Ascending aorta (tissue), 2 donors: ENCODE measurements at regions not wholly inside any gene's neighbourhood (a gene's known extent, or its start where the extent isn't known, plus 50 kb on each side); places are given as distances from the start of the nearest gene placed in this dataset.

Source experiments
- DNase-seq, 2 donors: peaks; one replicate each; pipeline ENCODE4 v3.0.0-alpha.2; 2019; ENCODE audit warnings: low spot score in 2 of 2
- H3K27ac ChIP-seq, 2 donors: fragments of 200-600 bp; sonication (generic); one replicate each; pipeline ENCODE4 v1.5.1; 2016 to 2017; ENCODE audit warnings: mild to moderate bottlenecking in 1 of 2
- H3K27me3 ChIP-seq: fragments of 200-600 bp; sonication (generic); one replicate; pipeline ENCODE4 v1.5.1; 2017
- H3K36me3 ChIP-seq, 2 donors: fragments of 200-600 bp; sonication (generic); one replicate each; pipeline ENCODE4 v1.5.1; 2016
- H3K4me1 ChIP-seq, 2 donors: fragments of 200-600 bp; sonication (generic); one replicate each; pipeline ENCODE4 v1.5.1; 2016 to 2017; ENCODE audit warnings: mild to moderate bottlenecking in 1 of 2
- H3K4me3 ChIP-seq, 2 donors: fragments of 200-600 bp; sonication (generic); one replicate each; pipeline ENCODE4 v1.5.1; 2016 to 2017; ENCODE audit warnings: mild to moderate bottlenecking in 1 of 2
- H3K9me3 ChIP-seq, 2 donors: fragments of 200-600 bp; sonication (generic); one replicate each; pipeline ENCODE4 v1.5.1; 2016
- intact Hi-C: fragments of 100-400 bp; cut with DNase I; formaldehyde crosslinking; loops from one replicate; pipeline ENCODE4 v1.15.1; 2023
- TF ChIP-seq, protein P1 (sequence below), 3 experiments: fragments of 200-600 bp in 2 of 3; fragments of 450-650 bp in 1 of 3; sonication (generic) in 2 of 3; IDR thresholded peaks; one replicate each; pipeline ENCODE4 v1.5.1; 2016 to 2019; ENCODE audit warnings: antibody characterized with exemption in 3 of 3, mild to moderate bottlenecking in 1 of 3, moderate library complexity in 1 of 3

DNA sequence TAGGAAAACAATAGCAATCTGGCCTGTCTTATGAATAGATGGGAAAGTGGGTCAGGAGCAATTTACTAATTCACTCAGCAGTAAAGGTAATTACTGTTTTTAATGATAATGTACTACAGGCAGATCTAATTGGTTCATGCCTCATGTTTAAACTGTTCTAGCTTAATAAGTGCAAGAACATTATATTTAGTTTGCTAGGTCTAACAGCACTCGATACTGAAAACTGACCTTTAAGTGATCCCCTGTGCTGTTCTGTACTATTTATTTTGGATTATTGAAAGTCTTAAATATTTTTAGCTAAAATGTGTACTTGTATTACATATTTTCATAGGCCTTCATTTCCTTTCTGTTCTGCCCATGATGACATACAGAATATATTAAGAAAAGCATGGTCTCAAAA, 998.0 kb upstream of the GJE1 start:
- Histone ChIP-seq H3K36me3 (no peaks in the 10 kb centered on the region), H3K27me3 (no peaks in the 10 kb centered on the region), H3K27ac (peak overlapping the region; percentile 40 to 61), H3K4me1 (peaks cover 2 to 33% of the 10 kb centered on the region in 2 donors), H3K9me3 (no peaks in the 10 kb centered on the region), H3K4me3 (no peak overlapping the region)
- TF ChIP-seq, protein P1, sequence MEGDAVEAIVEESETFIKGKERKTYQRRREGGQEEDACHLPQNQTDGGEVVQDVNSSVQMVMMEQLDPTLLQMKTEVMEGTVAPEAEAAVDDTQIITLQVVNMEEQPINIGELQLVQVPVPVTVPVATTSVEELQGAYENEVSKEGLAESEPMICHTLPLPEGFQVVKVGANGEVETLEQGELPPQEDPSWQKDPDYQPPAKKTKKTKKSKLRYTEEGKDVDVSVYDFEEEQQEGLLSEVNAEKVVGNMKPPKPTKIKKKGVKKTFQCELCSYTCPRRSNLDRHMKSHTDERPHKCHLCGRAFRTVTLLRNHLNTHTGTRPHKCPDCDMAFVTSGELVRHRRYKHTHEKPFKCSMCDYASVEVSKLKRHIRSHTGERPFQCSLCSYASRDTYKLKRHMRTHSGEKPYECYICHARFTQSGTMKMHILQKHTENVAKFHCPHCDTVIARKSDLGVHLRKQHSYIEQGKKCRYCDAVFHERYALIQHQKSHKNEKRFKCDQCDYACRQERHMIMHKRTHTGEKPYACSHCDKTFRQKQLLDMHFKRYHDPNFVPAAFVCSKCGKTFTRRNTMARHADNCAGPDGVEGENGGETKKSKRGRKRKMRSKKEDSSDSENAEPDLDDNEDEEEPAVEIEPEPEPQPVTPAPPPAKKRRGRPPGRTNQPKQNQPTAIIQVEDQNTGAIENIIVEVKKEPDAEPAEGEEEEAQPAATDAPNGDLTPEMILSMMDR (IDR thresholded peaks at IDR 0.05) = no peak
- intact Hi-C loops = no loop called here
- no peak for DNase-seq

DNA sequence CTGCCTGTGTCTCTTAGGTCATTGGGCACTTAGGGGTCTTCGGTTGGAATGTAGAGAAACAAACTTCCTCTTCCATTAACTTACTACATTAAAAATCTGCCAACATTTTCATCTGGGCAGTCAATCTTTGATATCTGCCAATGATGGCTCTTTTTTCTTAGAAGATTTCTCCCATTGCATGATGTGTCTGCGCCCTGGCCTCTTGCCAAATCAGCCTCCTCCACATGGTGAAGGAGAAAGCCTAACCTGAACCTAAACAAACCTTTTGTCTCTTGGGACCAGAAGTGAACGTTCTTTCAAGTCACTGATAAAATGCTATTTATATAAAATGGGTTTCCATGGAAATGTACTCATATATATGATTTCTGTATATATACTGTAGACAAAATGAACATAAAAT, 998.9 kb upstream of the GJE1 start:
- Histone ChIP-seq H3K9me3 (no peaks in the 10 kb centered on the region), H3K4me1 (peaks cover 2 to 33% of the 10 kb centered on the region in 2 donors), H3K4me3 (no peak overlapping the region), H3K27ac (peak overlapping the region in 1 of 2 donors; percentile 61), H3K27me3 (no peaks in the 10 kb centered on the region), H3K36me3 (no peaks in the 10 kb centered on the region)
- intact Hi-C loops = no loop called here
- no peak for DNase-seq
- TF ChIP-seq, protein P1 (IDR thresholded peaks at IDR 0.05) = no peak

DNA sequence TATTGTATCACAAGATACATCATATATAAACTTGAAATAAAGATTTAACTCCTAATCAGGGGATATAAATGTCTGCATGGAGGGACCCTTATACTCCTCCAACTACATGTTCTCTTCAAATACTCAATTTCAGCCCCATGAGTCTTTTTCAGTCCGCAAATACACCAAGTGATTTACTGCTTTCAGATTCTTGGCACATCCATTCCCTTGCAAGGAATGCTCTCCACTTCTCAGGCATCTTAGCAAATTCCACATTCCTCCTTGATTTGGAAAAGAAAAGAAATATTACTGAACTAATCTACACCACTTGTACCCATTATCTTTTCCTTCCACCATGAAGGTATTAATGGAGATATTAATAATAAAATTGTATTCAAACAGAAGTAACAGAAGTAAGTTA, 999.4 kb upstream of the GJE1 start:
- H3K27me3 ChIP-seq = no peaks in the 10 kb centered on the region
- no peak for DNase-seq
- no peaks in the 10 kb centered on the region for H3K36me3 ChIP-seq
- H3K4me1 ChIP-seq = peaks cover 2 to 33% of the 10 kb centered on the region in 2 donors
- peak overlapping the region; percentile 41 to 61 for H3K27ac ChIP-seq
- no peak overlapping the region for H3K4me3 ChIP-seq
- intact Hi-C loops = no loop called here
- H3K9me3 ChIP-seq = no peaks in the 10 kb centered on the region
- TF ChIP-seq, protein P1 (IDR thresholded peaks at IDR 0.05) = no peak

DNA sequence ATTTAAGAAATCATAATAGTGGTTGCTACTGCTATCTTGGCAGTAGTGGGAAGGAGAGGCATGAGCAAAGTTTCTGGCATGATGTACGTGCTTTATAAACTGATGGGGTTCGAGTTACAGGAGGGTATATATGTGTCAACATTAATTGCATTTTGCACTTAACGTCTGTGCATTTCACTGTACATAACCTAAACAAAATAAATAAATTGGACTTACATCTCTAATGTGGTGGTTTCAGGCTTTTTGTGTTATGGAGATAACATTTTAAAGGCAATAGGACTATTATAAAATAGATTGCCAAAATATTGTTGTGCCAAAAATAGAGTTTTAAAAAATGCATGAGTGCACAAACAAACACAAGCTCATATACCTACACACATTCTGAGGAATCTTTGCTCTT, 1001.1 kb upstream of the GJE1 start:
- TF ChIP-seq, protein P1 (IDR thresholded peaks at IDR 0.05) = no peak
- intact Hi-C loops = no loop called here
- H3K27ac ChIP-seq = no peak overlapping the region

DNA sequence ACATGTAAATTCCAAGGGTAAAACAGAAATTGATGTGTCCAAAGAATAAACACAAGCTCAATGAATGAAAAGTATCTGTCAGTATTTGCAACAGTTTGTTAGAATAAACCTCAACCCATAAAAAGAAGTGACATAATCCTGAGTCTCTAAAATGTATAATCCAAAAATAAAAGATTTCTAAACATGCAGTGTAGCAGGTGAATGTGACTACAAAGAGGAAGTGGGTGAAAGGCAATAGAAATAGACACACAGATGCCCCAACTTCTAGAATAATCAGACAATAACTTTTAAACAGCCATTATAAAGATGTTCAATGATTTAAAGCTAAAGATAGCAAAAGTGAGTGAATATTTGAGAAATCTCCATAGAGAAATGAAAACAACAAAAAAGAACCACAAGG, 1009.2 kb upstream of the GJE1 start:
- intact Hi-C loops = no loop called here
- no peak for DNase-seq
- no peaks in the 10 kb centered on the region for H3K36me3 ChIP-seq
- H3K4me1 ChIP-seq = peaks cover 0 to 2% of the 10 kb centered on the region in 2 donors
- no peaks in the 10 kb centered on the region for H3K27me3 ChIP-seq
- no peak overlapping the region for H3K4me3 ChIP-seq
- H3K9me3 ChIP-seq = no peaks in the 10 kb centered on the region
- no peak overlapping the region for H3K27ac ChIP-seq
- TF ChIP-seq, protein P1 (IDR thresholded peaks at IDR 0.05) = no peak

More for the DNA sequence above, 1001.1 kb upstream of the GJE1 start:
- H3K4me3 ChIP-seq = no peak overlapping the region
- H3K4me1 ChIP-seq = peaks cover 2 to 33% of the 10 kb centered on the region in 2 donors
- no peaks in the 10 kb centered on the region for H3K36me3 ChIP-seq
- H3K27me3 ChIP-seq = no peaks in the 10 kb centered on the region
- no peak for DNase-seq
- H3K9me3 ChIP-seq = no peaks in the 10 kb centered on the region

DNA sequence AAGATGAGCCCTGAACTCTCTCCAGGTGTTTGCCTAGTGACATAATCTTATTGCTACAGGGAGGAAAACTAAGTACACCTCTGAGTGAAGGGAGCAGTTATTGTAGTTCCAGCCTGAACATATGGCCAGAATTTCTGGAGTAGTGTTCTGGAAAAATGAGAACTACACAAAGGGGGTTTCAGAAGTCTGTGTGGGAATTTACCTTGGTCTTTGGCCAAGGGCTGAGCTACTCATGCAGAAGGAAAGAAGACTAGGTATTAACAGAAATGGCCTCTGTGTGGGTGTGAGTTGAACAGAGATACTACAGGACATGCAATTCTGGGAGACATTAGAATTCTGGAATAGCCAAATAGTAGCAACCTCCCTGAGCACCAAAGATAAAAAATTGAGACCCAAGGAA, 1009.7 kb upstream of the GJE1 start:
- Histone ChIP-seq H3K27me3 (no peaks in the 10 kb centered on the region), H3K4me1 (peaks cover under 1 to 2% of the 10 kb centered on the region in 2 donors), H3K4me3 (no peak overlapping the region), H3K27ac (no peak overlapping the region), H3K9me3 (no peaks in the 10 kb centered on the region), H3K36me3 (no peaks in the 10 kb centered on the region)
- TF ChIP-seq, protein P1 (IDR thresholded peaks at IDR 0.05) = no peak
- intact Hi-C loops = no loop called here
- DNase-seq = no peak
